PFSK-1 (cell line): ENCODE measurements at regions not wholly inside any gene's neighbourhood (a gene's known extent, or its start where the extent isn't known, plus 50 kb on each side); places are given as distances from the start of the nearest gene placed in this dataset.

Experiments
- FOXP2 ChIP-seq: optimal IDR thresholded peaks from 2 replicates; pipeline ENCODE3; 2011; ENCODE audit warnings: borderline replicate concordance, control low read depth, inconsistent platforms; ENCODE audit not compliant: insufficient read depth; ENCODE audit errors: extremely low read length, extremely low read depth
- POLR2AphosphoS5 ChIP-seq: IDR thresholded peaks from 2 replicates; pipeline ENCODE4 v1.6.1; 2012; ENCODE audit warnings: low read depth, mild to moderate bottlenecking, control low read depth, low read length, moderate library complexity
- SIN3A ChIP-seq: IDR thresholded peaks from 2 replicates; pipeline ENCODE4 v1.6.1; 2012; ENCODE audit warnings: mild to moderate bottlenecking, low read length, moderate library complexity, borderline replicate concordance; ENCODE audit not compliant: insufficient read depth
- TAF1 ChIP-seq: IDR thresholded peaks from 2 replicates; pipeline ENCODE4 v1.6.1; 2012; ENCODE audit warnings: low read length, control low read depth, borderline replicate concordance; ENCODE audit not compliant: insufficient read depth
- TF ChIP-seq, protein P1 (sequence below), 2 experiments: IDR thresholded peaks; 2 replicates each; pipeline versions ENCODE4 v1.6.1 to v1.8.0; 2011 to 2012; ENCODE audit warnings: low read depth in 2 of 2, low read length in 2 of 2, control low read depth in 1 of 2, inconsistent platforms in 1 of 2, mild to moderate bottlenecking in 1 of 2, moderate library complexity in 1 of 2; ENCODE audit not compliant: insufficient read depth in 1 of 2

- TF ChIP-seq POLR2AphosphoS5: no peak
- TF ChIP-seq TAF1: no peak
- TF ChIP-seq, protein P1, sequence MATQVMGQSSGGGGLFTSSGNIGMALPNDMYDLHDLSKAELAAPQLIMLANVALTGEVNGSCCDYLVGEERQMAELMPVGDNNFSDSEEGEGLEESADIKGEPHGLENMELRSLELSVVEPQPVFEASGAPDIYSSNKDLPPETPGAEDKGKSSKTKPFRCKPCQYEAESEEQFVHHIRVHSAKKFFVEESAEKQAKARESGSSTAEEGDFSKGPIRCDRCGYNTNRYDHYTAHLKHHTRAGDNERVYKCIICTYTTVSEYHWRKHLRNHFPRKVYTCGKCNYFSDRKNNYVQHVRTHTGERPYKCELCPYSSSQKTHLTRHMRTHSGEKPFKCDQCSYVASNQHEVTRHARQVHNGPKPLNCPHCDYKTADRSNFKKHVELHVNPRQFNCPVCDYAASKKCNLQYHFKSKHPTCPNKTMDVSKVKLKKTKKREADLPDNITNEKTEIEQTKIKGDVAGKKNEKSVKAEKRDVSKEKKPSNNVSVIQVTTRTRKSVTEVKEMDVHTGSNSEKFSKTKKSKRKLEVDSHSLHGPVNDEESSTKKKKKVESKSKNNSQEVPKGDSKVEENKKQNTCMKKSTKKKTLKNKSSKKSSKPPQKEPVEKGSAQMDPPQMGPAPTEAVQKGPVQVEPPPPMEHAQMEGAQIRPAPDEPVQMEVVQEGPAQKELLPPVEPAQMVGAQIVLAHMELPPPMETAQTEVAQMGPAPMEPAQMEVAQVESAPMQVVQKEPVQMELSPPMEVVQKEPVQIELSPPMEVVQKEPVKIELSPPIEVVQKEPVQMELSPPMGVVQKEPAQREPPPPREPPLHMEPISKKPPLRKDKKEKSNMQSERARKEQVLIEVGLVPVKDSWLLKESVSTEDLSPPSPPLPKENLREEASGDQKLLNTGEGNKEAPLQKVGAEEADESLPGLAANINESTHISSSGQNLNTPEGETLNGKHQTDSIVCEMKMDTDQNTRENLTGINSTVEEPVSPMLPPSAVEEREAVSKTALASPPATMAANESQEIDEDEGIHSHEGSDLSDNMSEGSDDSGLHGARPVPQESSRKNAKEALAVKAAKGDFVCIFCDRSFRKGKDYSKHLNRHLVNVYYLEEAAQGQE (IDR thresholded peaks at IDR 0.05; ENCODE audit: insufficient read depth in 1 of 2, low read depth in 2 of 2, low read length in 2 of 2): no peak
- TF ChIP-seq FOXP2: no peak
- TF ChIP-seq SIN3A: no peak
These were observed 74.0 kb downstream of the ENGASE start for GRCh38 chr17:79148584-79148983.

- no peak for TF ChIP-seq POLR2AphosphoS5
- TF ChIP-seq FOXP2: no peak
- no peak for TF ChIP-seq SIN3A
- no peak for TF ChIP-seq TAF1
- TF ChIP-seq, protein P1 (IDR thresholded peaks at IDR 0.05; ENCODE audit: insufficient read depth in 1 of 2, low read depth in 2 of 2, low read length in 2 of 2): no peak
These were observed 73.3 kb downstream of the ENGASE start for GRCh38 chr17:79147746-79148506.

- TF ChIP-seq, protein P1 (IDR thresholded peaks at IDR 0.05; ENCODE audit: insufficient read depth in 1 of 2, low read depth in 2 of 2, low read length in 2 of 2): no peak
- TF ChIP-seq SIN3A: no peak
- no peak for TF ChIP-seq POLR2AphosphoS5
- no peak for TF ChIP-seq FOXP2
- TF ChIP-seq TAF1: no peak
These were observed 71.9 kb downstream of the ENGASE start for GRCh38 chr17:79146562-79146961.

GRCh38 chr17:79145548-79145947 lies 70.9 kb downstream of the ENGASE start:
- no peak for TF ChIP-seq FOXP2
- TF ChIP-seq, protein P1 (IDR thresholded peaks at IDR 0.05; ENCODE audit: insufficient read depth in 1 of 2, low read depth in 2 of 2, low read length in 2 of 2): no peak
- TF ChIP-seq SIN3A: no peak
- TF ChIP-seq POLR2AphosphoS5: no peak
- TF ChIP-seq TAF1: no peak

GRCh38 chr17:79144133-79144532 lies 69.5 kb downstream of the ENGASE start:
- TF ChIP-seq TAF1 (no peak), POLR2AphosphoS5 (no peak), FOXP2 (no peak), SIN3A (no peak)
- TF ChIP-seq, protein P1 (IDR thresholded peaks at IDR 0.05; ENCODE audit: insufficient read depth in 1 of 2, low read depth in 2 of 2, low read length in 2 of 2): no peak
